RWPE1 (cell line): ENCODE measurements at regions not wholly inside any gene's neighbourhood (a gene's known extent, or its start where the extent isn't known, plus 50 kb on each side); places are given as distances from the start of the nearest gene placed in this dataset.

Experiments
- CTCF ChIA-PET: fragments of 350-600 bp; sonication (Branson Sonifier 250); formaldehyde crosslinking; extraction: SDS; loops from one replicate; lab custom pipeline; 2021; lab: Yijun Ruan, JAX
- POLR2A ChIA-PET: fragments of 400-600 bp; formaldehyde crosslinking; extraction: SDS; loops from one replicate; lab custom pipeline; 2020; ENCODE audit warnings: antibody characterized with exemption; ENCODE audit not compliant: low non-redundant PET; lab: Yijun Ruan, JAX
- DNase-seq: peaks from one replicate; pipeline ENCODE4 v3.0.0; 2012; ENCODE audit warnings: low spot score
- H3K27ac ChIP-seq: fragments of 450-650 bp; 2 replicates; pipeline ENCODE4 v1.5.1; 2017
- CTCF ChIP-seq: fragments of 450-650 bp; conservative IDR thresholded peaks from 2 replicates; pipeline ENCODE4 v1.5.1; 2017; ENCODE audit warnings: low read depth, mild to moderate bottlenecking

DNA sequence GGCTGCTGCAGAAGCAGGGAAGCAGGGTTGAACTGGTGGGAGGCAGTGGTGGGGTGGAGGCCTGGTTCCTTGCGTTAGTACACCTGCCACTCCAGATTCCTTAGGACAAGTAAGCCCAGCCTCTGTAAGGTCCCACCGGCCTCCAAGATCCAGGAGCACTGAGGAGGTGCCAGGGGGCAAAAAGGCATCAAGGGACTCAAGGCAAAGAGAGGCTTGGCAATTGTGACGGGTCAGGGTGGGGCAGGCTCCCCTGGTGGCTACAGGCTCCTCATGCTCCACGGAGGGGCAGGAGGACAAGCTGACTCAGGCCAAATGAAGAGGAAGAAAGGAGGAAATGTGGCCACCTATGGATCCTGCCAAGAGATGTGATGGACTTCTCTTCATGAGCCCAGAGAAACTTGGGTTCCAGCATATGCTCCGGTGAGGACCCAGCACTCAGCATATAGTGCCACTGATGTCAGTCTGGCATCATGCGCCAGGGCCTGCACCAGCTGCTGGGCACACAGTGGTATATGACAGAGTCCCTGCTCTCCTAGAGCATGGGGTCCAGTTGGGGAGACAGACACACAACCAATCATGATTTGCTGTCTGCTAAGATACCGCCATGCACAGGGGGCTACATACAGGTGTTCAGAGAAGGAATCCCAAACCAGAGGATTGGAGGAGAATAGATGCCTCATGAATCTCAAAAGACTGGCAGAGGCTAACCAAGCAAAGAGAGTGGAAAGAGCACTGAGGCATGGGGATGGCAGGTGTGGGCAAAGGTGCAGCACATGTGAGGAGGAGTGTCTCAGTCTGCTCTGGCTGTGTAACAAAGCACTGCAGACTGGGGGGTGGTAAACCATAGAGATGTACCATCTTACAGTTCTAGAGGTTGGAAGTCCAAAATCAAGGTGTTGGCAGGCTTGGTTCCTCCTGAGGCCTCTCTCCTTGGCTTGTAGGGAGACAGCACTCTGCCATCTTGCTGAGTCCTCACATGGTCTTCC, 249.7 kb downstream of the RHOU start:
- no peak for DNase-seq
- ChIA-PET POLR2A (no interaction called here), CTCF (no interaction called here)
- H3K27ac ChIP-seq: no peak overlapping the region
- no peak for TF ChIP-seq CTCF

DNA sequence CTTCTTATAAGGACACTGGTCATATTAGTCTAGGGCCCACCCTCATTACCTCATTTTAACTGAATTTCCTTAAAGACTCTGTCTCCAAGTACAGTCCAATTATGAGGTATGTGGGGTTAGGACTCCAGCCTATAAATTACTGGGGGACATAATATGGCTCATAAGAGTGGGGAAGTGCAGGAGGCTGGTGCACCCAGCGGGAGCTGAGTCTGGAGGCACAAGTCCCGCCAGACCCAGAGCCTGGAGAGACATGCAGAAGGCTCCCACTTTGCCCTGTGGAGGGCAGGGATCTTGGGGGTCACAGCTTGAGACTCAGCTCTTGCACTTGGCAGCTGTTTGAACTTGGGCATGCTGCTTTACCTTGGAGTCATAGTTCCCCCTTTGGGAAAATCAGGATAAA, 250.4 kb downstream of the RHOU start:
- CTCF ChIA-PET: no interaction called here

DNA sequence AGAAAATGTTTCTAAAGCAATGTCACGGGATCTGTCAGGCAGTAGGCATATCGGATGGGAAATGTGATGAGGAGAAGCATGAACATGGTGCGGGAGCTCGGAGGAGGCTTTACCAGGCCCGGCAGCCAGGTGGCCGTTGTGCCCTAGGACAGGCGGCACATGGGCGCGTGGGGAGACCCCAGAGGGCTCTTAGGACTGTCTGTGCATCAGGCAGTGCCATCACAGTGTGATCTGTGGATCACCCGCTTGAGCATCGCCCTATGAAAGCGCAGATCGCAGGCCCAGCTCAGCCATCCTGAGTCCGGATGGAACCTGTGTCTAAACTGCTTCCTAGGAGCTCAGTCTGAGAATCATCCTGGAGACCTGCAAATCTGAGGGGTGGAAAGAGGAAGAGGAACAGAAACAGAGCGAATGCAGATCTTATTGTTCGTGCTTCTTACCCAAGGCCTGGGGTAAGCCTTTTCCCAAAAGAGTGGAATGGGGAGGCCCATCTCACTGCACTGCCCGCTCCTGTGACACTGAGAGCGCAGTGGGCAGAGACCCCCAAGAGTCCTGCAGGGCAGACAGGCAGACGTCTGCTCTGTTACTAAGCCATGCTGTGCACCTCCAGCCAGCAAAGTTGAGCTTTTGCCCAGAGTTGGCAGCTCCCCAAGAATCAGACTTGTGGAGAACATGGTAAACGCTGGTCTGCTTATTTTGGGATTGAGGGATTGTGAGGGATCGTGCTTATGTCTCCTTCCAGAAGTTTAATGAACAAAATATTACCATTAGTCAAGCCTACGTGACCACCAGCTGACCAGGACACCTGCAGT, 251.0 kb downstream of the RHOU start:
- ChIA-PET CTCF (interaction anchor here (0.6 kb wide), 1 partner anchor 239 kb away, joined by 3 read pairs; no protein-coding TSS in a partner anchor), POLR2A (no interaction called here)
- no peak overlapping the region for H3K27ac ChIP-seq
- no peak for DNase-seq
- TF ChIP-seq CTCF: no peak

More for the DNA sequence above, 250.4 kb downstream of the RHOU start:
- no peak overlapping the region for H3K27ac ChIP-seq
- DNase-seq: no peak
- POLR2A ChIA-PET: no interaction called here
- no peak for TF ChIP-seq CTCF

DNA sequence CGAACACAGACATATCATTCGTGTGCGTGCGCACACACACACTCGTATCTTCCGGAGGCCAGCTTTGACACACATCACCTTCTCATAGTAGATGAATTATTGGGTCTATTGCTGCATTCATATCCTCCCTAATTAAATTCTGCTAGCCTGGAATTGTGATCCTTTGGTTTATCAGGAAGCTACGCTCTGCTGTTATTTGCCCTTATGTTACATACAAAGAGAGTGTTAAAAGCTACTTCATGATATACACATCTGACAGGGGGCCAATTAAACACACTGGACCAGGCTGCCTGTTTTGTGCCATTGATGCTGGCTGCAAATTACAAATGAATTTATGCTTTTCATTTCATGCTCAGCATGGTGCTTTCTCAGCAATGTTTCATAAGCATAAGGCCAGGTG, 252.0 kb downstream of the RHOU start:
- no peak for DNase-seq
- no peak for TF ChIP-seq CTCF
- H3K27ac ChIP-seq: no peak overlapping the region
- CTCF ChIA-PET: no interaction called here
- POLR2A ChIA-PET: no interaction called here

DNA sequence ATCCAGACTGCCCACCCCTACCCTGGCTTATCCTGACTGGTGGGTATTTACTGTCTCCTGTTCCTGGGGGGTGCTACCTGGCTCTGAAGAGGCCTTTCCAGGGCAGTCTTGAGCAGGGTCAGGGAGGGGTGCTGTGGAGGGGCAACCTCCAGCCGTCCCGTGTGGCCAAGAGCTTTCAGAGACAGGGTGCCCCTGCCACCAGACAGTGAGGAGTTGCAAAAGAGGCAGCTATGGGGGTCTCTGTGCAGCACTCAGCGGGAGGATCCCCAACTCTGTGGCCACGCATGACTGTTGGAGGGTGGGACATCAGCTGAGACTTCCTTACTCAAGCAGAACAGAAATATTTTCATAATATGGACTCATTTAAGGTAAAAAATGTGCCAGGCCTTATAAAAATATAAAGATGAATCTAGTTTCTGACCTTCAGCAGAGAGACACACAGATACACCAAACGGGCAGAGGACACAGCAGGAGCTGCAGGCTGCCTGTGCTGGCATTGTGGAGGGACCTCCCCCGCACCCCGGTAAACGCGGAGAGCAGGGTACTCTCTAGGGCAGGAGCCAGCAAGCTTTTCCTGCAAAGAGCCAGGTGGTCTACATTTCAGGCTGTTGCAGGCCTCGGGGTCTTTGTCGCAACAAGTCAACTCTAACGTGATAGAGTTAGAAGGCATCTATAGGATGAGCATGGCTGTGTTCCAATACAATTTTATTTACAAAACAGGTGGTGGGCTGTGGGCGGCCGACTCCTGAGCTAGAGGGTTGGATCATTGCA, 252.6 kb downstream of the RHOU start:
- TF ChIP-seq CTCF: no peak
- ChIA-PET CTCF (no interaction called here), POLR2A (no interaction called here)
- H3K27ac ChIP-seq: no peak overlapping the region
- no peak for DNase-seq

GRCh38 chr1:228988664-228989063, 253.4 kb downstream of the RHOU start:
- H3K27ac ChIP-seq: no peak overlapping the region
- ChIA-PET POLR2A (no interaction called here), CTCF (no interaction called here)
- no peak for DNase-seq
- TF ChIP-seq CTCF: no peak
